ENCODE measurements at regions not wholly inside any gene's neighbourhood (a gene's known extent, or its start where the extent isn't known, plus 50 kb on each side); places are given as distances from the start of the nearest gene placed in this dataset.

GRCh38 chr3:120524171-120524923 lies 71.8 kb upstream of the NDUFB4 start:
- intact Hi-C loops (cut with DNase I; ENCODE audit: low total_unique reads), result no loop called here
- Histone ChIP-seq H3K27me3 (no peaks in the 10 kb centered on the region), H3K9me3 (no peaks in the 10 kb centered on the region), H3K4me3 (no peak overlapping the region), H3K36me3 (no peaks in the 10 kb centered on the region), H3K4me1 (no peaks in the 10 kb centered on the region), H3K27ac (no peak overlapping the region)
- TF ChIP-seq POLR2AphosphoS5 (IDR thresholded peaks at IDR 0.05) (no peak), POLR2A (IDR thresholded peaks at IDR 0.05) (no peak)
- TF ChIP-seq, protein P1, sequence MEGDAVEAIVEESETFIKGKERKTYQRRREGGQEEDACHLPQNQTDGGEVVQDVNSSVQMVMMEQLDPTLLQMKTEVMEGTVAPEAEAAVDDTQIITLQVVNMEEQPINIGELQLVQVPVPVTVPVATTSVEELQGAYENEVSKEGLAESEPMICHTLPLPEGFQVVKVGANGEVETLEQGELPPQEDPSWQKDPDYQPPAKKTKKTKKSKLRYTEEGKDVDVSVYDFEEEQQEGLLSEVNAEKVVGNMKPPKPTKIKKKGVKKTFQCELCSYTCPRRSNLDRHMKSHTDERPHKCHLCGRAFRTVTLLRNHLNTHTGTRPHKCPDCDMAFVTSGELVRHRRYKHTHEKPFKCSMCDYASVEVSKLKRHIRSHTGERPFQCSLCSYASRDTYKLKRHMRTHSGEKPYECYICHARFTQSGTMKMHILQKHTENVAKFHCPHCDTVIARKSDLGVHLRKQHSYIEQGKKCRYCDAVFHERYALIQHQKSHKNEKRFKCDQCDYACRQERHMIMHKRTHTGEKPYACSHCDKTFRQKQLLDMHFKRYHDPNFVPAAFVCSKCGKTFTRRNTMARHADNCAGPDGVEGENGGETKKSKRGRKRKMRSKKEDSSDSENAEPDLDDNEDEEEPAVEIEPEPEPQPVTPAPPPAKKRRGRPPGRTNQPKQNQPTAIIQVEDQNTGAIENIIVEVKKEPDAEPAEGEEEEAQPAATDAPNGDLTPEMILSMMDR (IDR thresholded peaks at IDR 0.05), result no peak
- DNase-seq (ENCODE audit: low spot score in 2 of 2), result no peak

- H3K4me3 ChIP-seq, result no peak overlapping the region
- intact Hi-C loops (cut with DNase I; ENCODE audit: low total_unique reads), result no loop called here
Observed at GRCh38 chr3:120516136-120516535, 65.3 kb upstream of the FSTL1 start.

GRCh38 chr3:120512655-120513054 lies 61.9 kb upstream of the FSTL1 start:
- H3K27me3 ChIP-seq, result no peaks in the 10 kb centered on the region
- no peak for DNase-seq (ENCODE audit: low spot score in 2 of 2)
- no peaks in the 10 kb centered on the region for H3K36me3 ChIP-seq
- H3K4me3 ChIP-seq, result no peak overlapping the region
- no peaks in the 10 kb centered on the region for H3K9me3 ChIP-seq
- intact Hi-C loops (cut with DNase I; ENCODE audit: low total_unique reads), result no loop called here
- no peaks in the 10 kb centered on the region for H3K4me1 ChIP-seq
- TF ChIP-seq, protein P1 (IDR thresholded peaks at IDR 0.05), result no peak
- TF ChIP-seq POLR2AphosphoS5 (IDR thresholded peaks at IDR 0.05) (no peak), POLR2A (IDR thresholded peaks at IDR 0.05) (no peak)
- H3K27ac ChIP-seq, result no peak overlapping the region

More at GRCh38 chr3:120516136-120516535, 65.3 kb upstream of the FSTL1 start:
- TF ChIP-seq POLR2A (IDR thresholded peaks at IDR 0.05) (no peak), POLR2AphosphoS5 (IDR thresholded peaks at IDR 0.05) (no peak)
- TF ChIP-seq, protein P1 (IDR thresholded peaks at IDR 0.05), result no peak
- Histone ChIP-seq H3K27ac (no peak overlapping the region), H3K4me1 (no peaks in the 10 kb centered on the region), H3K36me3 (no peaks in the 10 kb centered on the region), H3K27me3 (no peaks in the 10 kb centered on the region), H3K9me3 (no peaks in the 10 kb centered on the region)
- DNase-seq (ENCODE audit: low spot score in 2 of 2), result no peak

- no peak for DNase-seq (ENCODE audit: low spot score in 2 of 2)
- TF ChIP-seq, protein P1 (IDR thresholded peaks at IDR 0.05), result peak; percentile 44 to 62 (median 57)
- TF ChIP-seq POLR2AphosphoS5 (IDR thresholded peaks at IDR 0.05), result no peak
- Histone ChIP-seq H3K36me3 (no peaks in the 10 kb centered on the region), H3K27ac (peak overlapping the region in 1 of 2 donors; percentile 41), H3K9me3 (no peaks in the 10 kb centered on the region), H3K27me3 (no peaks in the 10 kb centered on the region), H3K4me3 (peak overlapping the region in 1 of 3 donors; percentile 44), H3K4me1 (no peaks in the 10 kb centered on the region)
- intact Hi-C loops (cut with DNase I; ENCODE audit: low total_unique reads), result no loop called here
Observed at GRCh38 chr3:120506828-120507774, 56.3 kb upstream of the FSTL1 start.
